GM19324 (cell line): ENCODE measurements at regions not wholly inside any gene's neighbourhood (a gene's known extent, or its start where the extent isn't known, plus 50 kb on each side); places are given as distances from the start of the nearest gene placed in this dataset.
"Not testable (repeated sequence)": the region's sequence is repeated elsewhere in the genome, so short reads cannot be mapped to it uniquely, and the experiment has no call there.

Experiments used
- ATAC-seq: cut with Tn5 transposase; IDR thresholded peaks from one replicate; pipeline ENCODE4 v1.9.1; 2021; ENCODE audit warnings: mild to moderate bottlenecking, moderate library complexity; ENCODE audit not compliant: unreplicated experiment, low FRiP score

GRCh38 chr9:41367301-41367700 is 178.2 kb upstream of the ZNG1F start:
- not testable (repeated sequence) for ATAC-seq

- not testable (repeated sequence) for ATAC-seq
Observed at GRCh38 chr9:41361790-41362189, 172.7 kb upstream of the ZNG1F start.

- ATAC-seq = not testable (repeated sequence)
Observed at GRCh38 chr9:41359116-41359515, 170.0 kb upstream of the ZNG1F start.

GRCh38 chr9:41358682-41359081 is 169.6 kb upstream of the ZNG1F start:
- ATAC-seq = not testable (repeated sequence)

- not testable (repeated sequence) for ATAC-seq
Observed at GRCh38 chr9:41357918-41358404, 168.8 kb upstream of the ZNG1F start.

- ATAC-seq = not testable (repeated sequence)
Observed at GRCh38 chr9:41357350-41357748, 168.2 kb upstream of the ZNG1F start.

GRCh38 chr9:41356588-41357349 is 167.7 kb upstream of the ZNG1F start:
- peak; percentile 54 for ATAC-seq

- ATAC-seq = not testable (repeated sequence)
Observed at GRCh38 chr9:41355712-41356450, 166.8 kb upstream of the ZNG1F start.

GRCh38 chr9:41354978-41355377 is 165.9 kb upstream of the ZNG1F start:
- not testable (repeated sequence) for ATAC-seq

GRCh38 chr9:41354060-41354934 is 165.2 kb upstream of the ZNG1F start:
- not testable (repeated sequence) for ATAC-seq

- not testable (repeated sequence) for ATAC-seq
Observed at GRCh38 chr9:41353026-41353425, 163.9 kb upstream of the ZNG1F start.

- ATAC-seq = not testable (repeated sequence)
Observed at GRCh38 chr9:41352390-41352789, 163.3 kb upstream of the ZNG1F start.

GRCh38 chr9:41347893-41348292 is 158.8 kb upstream of the ZNG1F start:
- not testable (repeated sequence) for ATAC-seq

- not testable (repeated sequence) for ATAC-seq
Observed at GRCh38 chr9:41332562-41332961, 143.4 kb upstream of the ZNG1F start.

- ATAC-seq = not testable (repeated sequence)
Observed at GRCh38 chr9:41321277-41321676, 132.2 kb upstream of the ZNG1F start.

GRCh38 chr9:41308953-41309352 is 119.8 kb upstream of the ZNG1F start:
- ATAC-seq = not testable (repeated sequence)

GRCh38 chr9:41285744-41286143 is 96.6 kb upstream of the ZNG1F start:
- not testable (repeated sequence) for ATAC-seq

GRCh38 chr9:41280299-41281238 is 91.5 kb upstream of the ZNG1F start:
- ATAC-seq = not testable (repeated sequence)

GRCh38 chr9:41279437-41279836 is 90.3 kb upstream of the ZNG1F start:
- not testable (repeated sequence) for ATAC-seq
